ENCODE measurements at regions not wholly inside any gene's neighbourhood (a gene's known extent, or its start where the extent isn't known, plus 50 kb on each side); places are given as distances from the start of the nearest gene placed in this dataset.
"Not testable (repeated sequence)": the region's sequence is repeated elsewhere in the genome, so short reads cannot be mapped to it uniquely, and the experiment has no call there.

DNA sequence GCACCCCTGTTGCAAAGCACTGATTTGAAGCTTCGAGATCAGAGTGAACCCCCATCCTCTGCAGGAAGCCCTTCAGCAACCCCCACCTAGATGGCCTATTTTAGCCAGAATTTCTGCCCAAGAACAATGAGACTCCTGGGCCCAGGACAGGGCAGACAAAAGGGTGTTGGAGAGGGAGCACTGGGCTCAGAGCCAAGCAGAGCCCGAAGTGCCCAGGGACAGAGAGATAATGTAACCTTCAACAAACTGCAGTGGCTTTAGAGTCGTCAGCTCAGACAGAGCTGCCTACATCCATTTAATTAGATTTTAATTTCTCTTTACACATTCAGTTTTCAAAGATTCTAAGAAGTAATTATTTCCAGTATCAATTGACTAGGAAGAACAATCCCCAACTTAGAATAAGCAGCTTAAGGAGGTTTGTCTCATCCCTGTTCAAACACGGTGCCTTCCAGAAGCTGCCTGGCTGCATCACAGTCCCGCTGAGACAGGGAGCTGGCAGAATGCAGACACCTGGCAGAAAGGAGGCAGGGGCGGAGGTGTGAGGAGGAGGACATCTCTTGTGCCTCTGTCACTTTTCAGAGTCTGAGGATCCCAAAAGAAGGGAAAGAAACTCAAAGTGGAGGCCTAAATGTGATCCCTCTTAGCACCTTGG, 504.9 kb upstream of the CCDC196 start:
- H3K4me1 Mint-ChIP-seq: no peaks in the 10 kb centered on the region
- H3K36me3 Mint-ChIP-seq: no peaks in the 10 kb centered on the region
- no peak overlapping the region for H3K4me3 Mint-ChIP-seq
- no peak overlapping the region for H3K27ac Mint-ChIP-seq
- no peaks in the 10 kb centered on the region for H3K27me3 Mint-ChIP-seq
- no peak for ATAC-seq
- peaks cover 9% of the 10 kb centered on the region for H3K9me3 Mint-ChIP-seq

DNA sequence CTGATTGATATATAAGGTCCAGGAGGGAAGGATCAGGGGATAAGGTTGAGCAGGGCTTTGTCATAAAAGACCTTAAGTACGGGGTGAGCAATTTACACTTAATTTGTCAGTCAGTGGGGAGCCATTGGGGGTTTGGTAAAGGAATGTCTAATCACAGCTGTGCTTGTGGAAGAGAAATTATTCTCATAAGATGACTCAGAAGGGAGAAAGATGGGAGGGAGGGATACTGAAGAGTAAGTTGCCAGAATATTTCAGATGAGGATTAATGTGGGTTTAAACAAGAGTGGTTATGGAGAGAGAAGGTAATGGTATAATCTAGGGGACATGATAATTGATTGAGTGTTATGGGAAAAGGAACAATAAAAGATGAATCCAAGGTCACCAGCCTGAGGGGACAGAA, 500.1 kb upstream of the CCDC196 start:
- Mint-ChIP-seq H3K27me3 (no peaks in the 10 kb centered on the region), H3K4me3 (no peak overlapping the region), H3K27ac (no peak overlapping the region), H3K4me1 (no peaks in the 10 kb centered on the region), H3K9me3 (no peaks in the 10 kb centered on the region), H3K36me3 (no peaks in the 10 kb centered on the region)
- no peak for ATAC-seq

DNA sequence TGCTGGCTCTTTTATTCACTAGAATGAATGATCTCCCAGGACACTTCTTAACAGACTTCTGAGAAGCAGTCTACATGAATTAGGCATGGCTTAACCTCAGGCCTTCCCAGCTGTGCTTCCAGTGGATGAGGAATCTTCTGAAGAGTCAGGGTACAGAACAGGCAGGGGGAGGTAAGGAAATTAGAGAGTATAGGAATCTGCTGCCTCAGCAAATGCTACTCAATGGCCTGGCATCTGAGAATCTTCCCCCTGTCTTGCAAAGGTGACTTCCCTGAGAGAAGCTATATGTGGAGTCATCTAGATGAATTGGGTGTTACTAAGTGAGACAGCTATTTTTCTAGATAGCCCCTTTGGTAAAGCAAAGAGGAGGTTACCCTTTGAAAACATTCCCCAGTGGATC, 496.2 kb upstream of the CCDC196 start:
- no peak for ATAC-seq
- Mint-ChIP-seq H3K4me1 (peaks cover 10% of the 10 kb centered on the region), H3K9me3 (peaks cover 4% of the 10 kb centered on the region), H3K36me3 (no peaks in the 10 kb centered on the region), H3K4me3 (no peak overlapping the region), H3K27me3 (no peaks in the 10 kb centered on the region), H3K27ac (no peak overlapping the region)

DNA sequence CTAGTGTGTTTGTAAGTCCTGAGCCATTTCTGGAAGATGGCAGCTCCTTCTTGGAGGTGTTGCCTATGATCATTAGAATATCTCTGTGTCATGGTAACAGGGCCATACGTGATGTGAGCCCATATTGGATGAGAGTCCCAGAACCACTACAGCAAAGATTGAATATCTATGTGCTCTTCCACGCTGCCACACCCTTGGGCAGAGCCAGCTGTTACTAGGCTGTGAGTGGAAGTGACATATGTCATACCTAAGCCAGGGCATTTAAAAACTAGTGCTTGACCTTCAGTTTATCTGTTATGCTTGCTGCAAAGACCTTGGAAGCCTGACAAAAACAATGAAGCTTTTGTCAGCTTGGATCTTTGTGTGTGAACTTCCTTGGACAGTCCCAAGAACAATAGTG, 495.1 kb upstream of the CCDC196 start:
- no peak overlapping the region for H3K27ac Mint-ChIP-seq
- ATAC-seq: no peak
- peaks cover 10% of the 10 kb centered on the region for H3K4me1 Mint-ChIP-seq
- H3K4me3 Mint-ChIP-seq: no peak overlapping the region
- no peaks in the 10 kb centered on the region for H3K36me3 Mint-ChIP-seq
- no peaks in the 10 kb centered on the region for H3K27me3 Mint-ChIP-seq
- H3K9me3 Mint-ChIP-seq: peaks cover 4% of the 10 kb centered on the region

DNA sequence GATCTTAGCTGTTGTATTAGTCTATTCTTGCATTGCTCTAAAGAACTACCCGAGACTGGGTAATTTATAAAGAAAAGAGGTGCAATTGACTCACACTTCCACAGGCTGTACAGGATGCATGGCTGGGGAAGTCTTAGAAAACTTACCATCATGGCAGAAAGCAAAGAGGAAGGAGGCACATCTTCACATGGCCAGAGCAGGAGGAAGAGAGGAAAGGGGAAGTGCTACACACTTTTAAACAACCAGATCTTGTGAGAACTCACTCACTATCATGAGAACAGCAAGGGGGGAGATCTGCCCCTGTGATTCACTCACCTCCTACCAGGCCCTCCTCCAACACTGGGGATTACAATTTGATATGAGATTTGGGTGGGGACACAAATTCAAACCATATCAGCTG, 494.2 kb upstream of the CCDC196 start:
- not testable (repeated sequence) for H3K27me3 Mint-ChIP-seq, H3K36me3 Mint-ChIP-seq, H3K27ac Mint-ChIP-seq, H3K4me1 Mint-ChIP-seq, ATAC-seq, H3K9me3 Mint-ChIP-seq, H3K4me3 Mint-ChIP-seq

DNA sequence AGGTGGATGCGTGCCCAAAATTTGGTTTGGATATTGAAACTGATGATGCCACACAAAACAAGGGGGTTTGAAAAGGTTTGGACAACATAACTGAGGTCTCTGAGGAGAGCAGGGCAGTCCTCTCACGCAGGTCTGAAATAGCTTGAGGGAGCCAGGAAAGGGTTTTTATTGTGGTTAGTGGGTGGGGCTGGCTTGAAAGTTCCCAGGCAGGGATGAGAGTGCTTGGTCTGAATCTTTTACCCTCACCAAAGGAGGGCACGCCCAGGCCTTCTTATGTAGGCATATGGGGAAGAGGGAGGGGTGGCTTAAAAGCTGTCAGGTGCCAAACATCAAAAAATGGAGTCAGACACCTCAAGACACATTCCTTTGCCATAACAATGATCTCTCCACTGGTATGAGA, 493.1 kb upstream of the CCDC196 start:
- Mint-ChIP-seq H3K27ac (no peak overlapping the region), H3K4me3 (no peak overlapping the region), H3K9me3 (peaks cover 4% of the 10 kb centered on the region), H3K27me3 (no peaks in the 10 kb centered on the region), H3K36me3 (no peaks in the 10 kb centered on the region), H3K4me1 (peaks cover 10% of the 10 kb centered on the region)
- no peak for ATAC-seq

DNA sequence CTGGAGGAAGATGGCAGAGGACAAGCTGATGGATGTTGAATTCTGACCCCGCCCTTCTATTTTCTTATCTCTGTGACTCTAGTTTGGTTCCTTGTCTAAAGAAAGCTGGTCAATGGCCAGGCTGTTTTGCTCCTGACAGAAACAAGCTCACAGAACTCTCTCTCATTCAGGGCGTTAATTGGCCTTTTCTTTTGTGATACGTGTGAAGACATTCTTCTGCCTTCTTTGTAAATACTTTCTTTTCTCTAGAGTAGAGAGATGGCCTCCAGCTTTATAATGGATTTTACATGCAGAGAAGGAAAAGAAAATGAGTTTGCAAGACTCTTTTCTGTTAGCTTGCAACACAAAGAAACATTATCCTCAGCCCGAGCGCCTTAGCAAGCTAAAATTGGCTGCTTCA, 492.2 kb upstream of the CCDC196 start:
- no peak overlapping the region for H3K4me3 Mint-ChIP-seq

DNA sequence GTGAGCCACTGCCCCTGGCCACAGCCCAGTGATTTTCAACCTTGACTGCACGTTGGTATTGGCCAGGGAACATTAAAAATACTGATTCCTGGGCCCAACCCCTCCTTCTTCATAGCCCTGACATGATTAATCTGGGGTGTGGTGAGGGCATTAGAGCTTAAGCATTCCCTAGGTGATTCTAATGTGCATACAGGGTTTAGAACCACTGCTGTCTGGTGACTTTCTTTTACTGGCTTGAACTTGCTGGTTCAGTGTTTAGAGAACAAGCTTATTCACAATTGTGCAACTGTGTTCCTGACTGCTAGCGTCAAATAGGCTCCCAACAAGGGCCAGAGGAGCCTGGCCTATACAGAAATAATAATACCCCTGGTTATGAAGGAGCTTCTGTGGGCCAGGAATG, 488.8 kb upstream of the CCDC196 start:
- Mint-ChIP-seq H3K36me3 (peaks cover 9% of the 10 kb centered on the region), H3K9me3 (peaks cover 13% of the 10 kb centered on the region), H3K27me3 (peaks cover 25% of the 10 kb centered on the region), H3K27ac (no peak overlapping the region), H3K4me3 (no peak overlapping the region), H3K4me1 (no peaks in the 10 kb centered on the region)
- ATAC-seq: no peak

More for the DNA sequence above, 492.2 kb upstream of the CCDC196 start:
- Mint-ChIP-seq H3K27ac (no peak overlapping the region), H3K27me3 (peaks cover 2% of the 10 kb centered on the region), H3K36me3 (peaks cover 3% of the 10 kb centered on the region), H3K9me3 (peaks cover 4% of the 10 kb centered on the region), H3K4me1 (peaks cover 10% of the 10 kb centered on the region)
- ATAC-seq: no peak

DNA sequence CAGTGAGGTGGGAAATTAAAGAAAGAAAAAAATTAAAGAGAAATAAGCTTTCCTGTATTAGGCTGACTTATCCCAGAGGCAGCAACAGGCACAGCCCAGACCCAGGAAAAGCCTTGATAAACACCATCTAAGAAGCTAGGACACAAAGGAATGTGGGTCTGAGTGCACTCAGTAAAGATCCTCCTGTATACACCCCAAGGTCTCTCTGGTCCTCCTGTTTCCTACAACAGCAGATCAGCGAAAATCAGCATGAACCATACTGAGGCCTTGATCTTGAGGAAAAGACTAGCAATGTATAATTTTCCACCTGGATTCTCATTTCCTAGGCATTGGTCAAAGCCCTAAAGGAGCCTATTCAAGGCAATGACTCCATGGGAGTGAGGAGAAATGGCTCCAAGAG, 486.3 kb upstream of the CCDC196 start:
- ATAC-seq: no peak
- Mint-ChIP-seq H3K36me3 (peaks cover 9% of the 10 kb centered on the region), H3K4me3 (no peak overlapping the region), H3K27me3 (peaks cover 47% of the 10 kb centered on the region), H3K9me3 (peaks cover 17% of the 10 kb centered on the region), H3K4me1 (no peaks in the 10 kb centered on the region), H3K27ac (no peak overlapping the region)

DNA sequence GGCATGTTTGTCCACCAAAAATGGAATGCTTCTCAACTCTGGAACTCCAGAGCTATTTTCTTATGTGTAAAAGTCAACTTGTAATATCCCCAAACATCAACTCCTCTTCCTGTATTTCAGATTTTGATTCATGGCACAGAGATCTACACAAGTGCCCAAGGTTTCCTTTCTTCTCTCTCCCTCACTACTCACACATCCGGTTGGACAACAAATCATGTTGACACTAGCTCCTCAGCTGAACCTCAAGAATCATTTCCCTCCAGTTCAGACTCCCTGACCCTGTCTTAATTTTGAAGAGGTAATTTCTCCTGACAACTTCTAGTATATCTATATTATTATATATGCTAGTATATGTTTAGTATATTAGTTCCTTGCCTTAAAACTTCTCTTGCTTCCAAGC, 485.4 kb upstream of the CCDC196 start:
- H3K4me1 Mint-ChIP-seq: no peaks in the 10 kb centered on the region
- H3K4me3 Mint-ChIP-seq: no peak overlapping the region
- H3K9me3 Mint-ChIP-seq: peaks cover 17% of the 10 kb centered on the region
- no peak for ATAC-seq
- peaks cover 9% of the 10 kb centered on the region for H3K36me3 Mint-ChIP-seq
- no peak overlapping the region for H3K27ac Mint-ChIP-seq
- peaks cover 47% of the 10 kb centered on the region for H3K27me3 Mint-ChIP-seq

DNA sequence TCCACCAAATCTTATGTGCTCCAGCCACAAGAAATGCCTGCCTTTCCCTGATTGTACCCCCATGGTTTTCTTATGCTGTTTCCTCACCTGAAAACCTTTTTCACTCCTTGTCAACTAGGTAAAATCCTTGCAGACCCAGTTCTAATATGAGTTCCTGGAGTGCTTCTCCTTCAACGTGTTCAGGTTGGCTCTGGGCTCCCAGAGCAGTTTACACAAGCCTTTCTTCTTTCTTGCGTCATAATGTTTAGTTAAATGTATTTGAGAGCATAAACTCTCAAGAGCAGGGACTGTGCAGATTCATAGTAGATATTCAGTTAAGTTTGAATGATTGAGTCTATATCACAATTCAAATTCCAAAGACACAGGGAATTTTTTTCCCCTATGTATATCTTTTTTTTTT, 484.8 kb upstream of the CCDC196 start:
- H3K4me1 Mint-ChIP-seq: no peaks in the 10 kb centered on the region
- H3K27me3 Mint-ChIP-seq: peaks cover 47% of the 10 kb centered on the region
- H3K27ac Mint-ChIP-seq: no peak overlapping the region
- H3K9me3 Mint-ChIP-seq: peaks cover 17% of the 10 kb centered on the region
- no peak overlapping the region for H3K4me3 Mint-ChIP-seq
- no peak for ATAC-seq
- peaks cover 9% of the 10 kb centered on the region for H3K36me3 Mint-ChIP-seq

DNA sequence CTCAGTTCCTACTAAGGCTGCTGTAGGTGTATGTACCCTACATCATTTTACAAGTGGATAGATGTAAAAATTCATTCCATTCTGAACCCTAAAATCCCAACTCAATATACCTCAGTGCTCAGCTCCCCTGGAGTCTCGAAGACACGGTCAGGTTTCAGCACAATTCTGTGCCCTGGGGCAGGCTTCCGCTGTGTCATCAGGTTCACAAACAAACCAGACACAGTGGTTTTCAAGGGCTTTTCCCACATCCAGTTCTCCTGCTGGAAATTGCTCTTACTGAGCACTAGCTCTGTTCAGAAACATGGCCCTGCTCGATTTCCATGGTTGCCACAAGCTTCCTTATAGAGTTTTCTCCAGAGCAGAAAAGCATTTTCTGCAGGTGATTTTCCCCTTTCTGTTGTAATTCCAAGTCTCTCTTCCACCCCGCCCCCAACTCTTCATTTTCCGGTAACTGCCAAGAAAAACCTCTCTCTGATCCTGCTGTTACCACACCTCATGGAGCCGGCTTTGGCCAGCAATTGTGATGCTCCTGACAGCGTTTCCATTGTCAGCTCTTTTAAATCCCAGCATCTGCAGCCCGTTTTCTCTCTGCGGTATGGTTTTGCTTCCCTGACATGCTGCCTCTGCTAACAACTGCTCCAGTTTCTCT, 483.0 kb upstream of the CCDC196 start:
- Mint-ChIP-seq H3K27me3 (peaks cover 47% of the 10 kb centered on the region), H3K4me3 (no peak overlapping the region), H3K4me1 (no peaks in the 10 kb centered on the region), H3K36me3 (peaks cover 9% of the 10 kb centered on the region), H3K27ac (no peak overlapping the region), H3K9me3 (peaks cover 17% of the 10 kb centered on the region)
- no peak for ATAC-seq

DNA sequence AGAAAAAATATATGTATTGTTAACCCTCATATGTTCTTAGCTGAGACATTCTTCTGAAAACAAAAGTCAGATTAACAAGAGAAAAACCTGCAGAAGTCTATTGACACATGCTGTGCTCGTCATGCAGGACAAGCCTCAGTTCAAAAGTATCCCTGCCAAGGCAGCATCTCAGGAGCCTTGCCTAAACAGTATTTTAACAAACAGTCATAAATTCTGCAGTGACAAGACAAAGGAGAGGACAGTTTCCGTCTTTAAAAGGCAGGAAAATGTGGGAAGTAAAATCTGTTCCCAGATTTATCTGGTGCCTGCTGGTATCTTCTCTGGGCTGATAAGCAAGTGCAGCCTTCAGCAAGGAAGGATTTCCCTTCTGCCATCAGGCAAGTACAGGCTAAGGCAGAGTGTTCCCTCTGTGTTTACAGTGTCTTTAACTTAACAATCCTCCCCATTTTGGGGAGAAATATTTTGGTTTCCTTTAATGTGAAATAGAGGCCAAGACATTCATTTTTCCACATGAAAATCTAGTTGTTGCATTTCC, 480.2 kb upstream of the CCDC196 start:
- H3K27ac Mint-ChIP-seq: no peak overlapping the region
- peaks cover 7% of the 10 kb centered on the region for H3K9me3 Mint-ChIP-seq
- no peaks in the 10 kb centered on the region for H3K36me3 Mint-ChIP-seq
- H3K4me1 Mint-ChIP-seq: no peaks in the 10 kb centered on the region
- H3K4me3 Mint-ChIP-seq: no peak overlapping the region
- peaks cover 36% of the 10 kb centered on the region for H3K27me3 Mint-ChIP-seq
- ATAC-seq: no peak

DNA sequence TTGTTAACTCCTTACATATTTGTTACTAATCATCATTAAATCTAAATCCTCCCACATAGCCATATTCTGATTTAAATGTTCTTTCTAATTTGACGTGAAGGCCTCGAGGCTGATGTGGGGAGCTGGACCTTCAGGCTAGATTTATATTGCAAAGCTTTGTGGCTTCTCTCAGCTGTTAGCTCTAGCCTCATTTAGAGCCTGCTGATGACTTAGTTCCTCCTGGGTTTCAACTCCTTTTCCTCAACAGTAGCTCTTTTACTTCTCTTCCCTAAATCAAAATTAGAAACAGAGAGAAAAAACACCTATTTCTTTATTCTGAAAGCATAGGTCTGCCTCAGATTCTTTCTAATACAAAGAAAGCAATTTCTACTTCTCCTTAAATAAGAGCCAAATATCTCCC, 477.5 kb upstream of the CCDC196 start:
- no peak for ATAC-seq
- H3K27ac Mint-ChIP-seq: no peak overlapping the region
- peaks cover 20% of the 10 kb centered on the region for H3K27me3 Mint-ChIP-seq
- no peaks in the 10 kb centered on the region for H3K36me3 Mint-ChIP-seq
- no peaks in the 10 kb centered on the region for H3K4me1 Mint-ChIP-seq
- no peak overlapping the region for H3K4me3 Mint-ChIP-seq
- H3K9me3 Mint-ChIP-seq: peaks cover 6% of the 10 kb centered on the region

DNA sequence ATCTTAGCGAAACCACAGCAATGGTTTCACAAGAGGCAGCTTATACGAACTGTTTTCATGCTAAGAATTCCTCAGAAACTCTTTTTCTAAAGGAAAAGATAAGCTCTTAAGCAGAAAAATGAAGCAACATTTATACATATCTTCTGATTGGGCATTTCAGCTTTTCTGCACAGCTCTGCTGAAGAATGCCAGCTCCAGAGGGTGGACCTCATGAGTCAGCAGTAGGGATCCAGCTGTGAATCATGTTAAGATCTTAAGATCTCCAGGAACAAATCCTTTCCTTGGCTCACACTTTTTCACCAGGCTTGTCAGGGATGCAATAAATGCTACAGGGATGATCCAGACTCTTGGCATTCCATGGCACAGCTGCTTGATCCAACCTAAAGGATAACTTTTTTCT, 477.1 kb upstream of the CCDC196 start:
- Mint-ChIP-seq H3K9me3 (peaks cover 6% of the 10 kb centered on the region), H3K27me3 (peaks cover 16% of the 10 kb centered on the region), H3K36me3 (no peaks in the 10 kb centered on the region), H3K4me1 (no peaks in the 10 kb centered on the region), H3K4me3 (no peak overlapping the region), H3K27ac (no peak overlapping the region)
- no peak for ATAC-seq

DNA sequence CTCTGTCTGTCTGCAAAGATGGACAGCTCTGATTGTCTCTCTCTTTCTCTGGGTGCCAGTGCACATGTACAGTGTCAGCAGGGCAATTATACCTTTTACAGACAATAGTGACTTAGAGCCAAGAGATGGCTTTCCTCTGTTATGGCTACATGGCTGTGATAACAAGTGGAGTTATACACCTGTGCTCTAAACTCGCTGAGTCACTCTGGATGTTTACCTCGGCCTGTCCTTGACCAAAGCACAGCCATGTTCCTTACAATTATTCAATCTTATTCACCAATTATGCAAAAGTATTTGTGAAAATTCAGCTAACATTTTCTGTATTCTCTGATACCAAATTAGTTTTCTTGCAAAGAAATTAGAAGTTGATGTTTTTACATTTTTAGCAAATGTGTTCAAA, 475.5 kb upstream of the CCDC196 start:
- Mint-ChIP-seq H3K4me3 (no peak overlapping the region), H3K27me3 (peaks cover 9% of the 10 kb centered on the region), H3K36me3 (no peaks in the 10 kb centered on the region), H3K27ac (no peak overlapping the region), H3K9me3 (peaks cover 2% of the 10 kb centered on the region), H3K4me1 (no peaks in the 10 kb centered on the region)
- ATAC-seq: no peak

Measured in stimulated activated memory B cell treated with anti-CD40 and anti-IgM and Interleukin-4, amounts not matched to agents 10 μg/mL and 1 μg/mL and 100 μg/mL, for 72 hours (primary cell).